ENCODE measurements at regions not wholly inside any gene's neighbourhood (a gene's known extent, or its start where the extent isn't known, plus 50 kb on each side); places are given as distances from the start of the nearest gene placed in this dataset.

GRCh38 chr2:42917425-42917927 is 125.1 kb upstream of the HAAO start:
- DNase-seq (ENCODE audit: low read depth), result no peak

- no peak for DNase-seq (ENCODE audit: low read depth)
These were observed 123.9 kb upstream of the HAAO start for GRCh38 chr2:42916324-42916723.

DNA sequence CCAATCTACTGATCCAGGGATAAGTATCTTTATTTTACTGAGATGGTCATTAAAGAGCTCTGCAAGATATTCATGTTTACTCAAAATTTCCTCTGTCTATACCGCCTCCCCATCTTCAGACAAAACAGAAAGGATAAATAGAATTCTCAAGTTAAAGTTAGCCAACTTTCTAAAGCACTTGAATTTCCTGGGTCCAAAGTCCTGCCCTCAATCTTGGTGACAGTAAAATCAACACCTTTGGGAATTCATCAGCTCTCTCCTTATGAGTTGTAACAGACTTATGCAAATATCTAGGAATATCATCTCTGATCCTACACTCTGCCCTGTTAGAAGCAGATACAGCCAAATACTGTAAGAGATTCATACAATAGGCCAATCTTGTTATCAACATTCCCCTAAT is 122.5 kb upstream of the HAAO start:
- DNase-seq (ENCODE audit: low read depth), result no peak

DNA sequence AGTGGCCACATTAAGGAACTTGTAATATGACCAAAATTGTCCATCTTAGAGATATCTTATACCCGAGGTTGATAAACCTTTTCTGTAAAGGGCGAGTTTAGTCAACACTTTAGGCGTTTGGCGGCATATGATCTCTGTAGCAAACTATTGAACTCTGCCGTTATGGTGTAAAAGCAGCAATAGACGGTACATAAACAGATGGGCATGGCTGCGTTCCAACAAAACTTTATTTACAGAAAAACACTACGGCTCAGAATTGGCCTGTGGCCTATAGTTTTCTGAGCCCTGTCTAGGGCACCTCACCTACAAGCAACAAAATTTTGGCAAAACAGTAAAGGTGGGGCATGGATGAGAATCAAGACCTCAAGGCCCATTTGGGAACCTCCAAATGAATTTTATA is 121.9 kb upstream of the HAAO start:
- no peak for DNase-seq (ENCODE audit: low read depth)

DNA sequence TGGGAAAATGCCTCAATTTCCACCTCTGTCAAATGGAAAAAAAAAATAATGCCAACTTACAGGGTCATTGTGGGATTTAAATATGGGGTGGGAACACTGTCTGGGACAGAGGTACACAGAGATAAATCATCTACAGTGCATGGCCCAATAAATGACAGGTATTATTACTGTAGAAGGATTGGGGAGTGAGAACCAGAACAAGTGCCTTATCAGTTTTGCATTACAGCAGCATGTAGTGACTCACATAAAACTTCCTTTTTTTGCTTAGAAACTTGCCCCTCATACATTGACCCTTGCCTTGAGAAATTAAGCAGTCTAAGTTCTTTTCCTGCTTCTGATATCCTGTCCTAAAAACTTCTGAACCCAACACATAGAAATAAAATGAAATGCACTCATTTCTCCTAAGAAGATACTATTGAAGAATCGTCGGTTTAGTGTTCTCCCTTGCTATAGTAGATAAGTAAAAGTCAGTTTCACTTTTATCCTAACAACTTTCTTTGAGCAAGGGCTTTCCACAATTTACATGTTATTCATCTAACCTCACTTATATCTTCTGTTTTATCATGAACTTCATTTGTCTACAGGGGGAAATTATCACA is 121.0 kb upstream of the HAAO start:
- DNase-seq (ENCODE audit: low read depth), result no peak

DNA sequence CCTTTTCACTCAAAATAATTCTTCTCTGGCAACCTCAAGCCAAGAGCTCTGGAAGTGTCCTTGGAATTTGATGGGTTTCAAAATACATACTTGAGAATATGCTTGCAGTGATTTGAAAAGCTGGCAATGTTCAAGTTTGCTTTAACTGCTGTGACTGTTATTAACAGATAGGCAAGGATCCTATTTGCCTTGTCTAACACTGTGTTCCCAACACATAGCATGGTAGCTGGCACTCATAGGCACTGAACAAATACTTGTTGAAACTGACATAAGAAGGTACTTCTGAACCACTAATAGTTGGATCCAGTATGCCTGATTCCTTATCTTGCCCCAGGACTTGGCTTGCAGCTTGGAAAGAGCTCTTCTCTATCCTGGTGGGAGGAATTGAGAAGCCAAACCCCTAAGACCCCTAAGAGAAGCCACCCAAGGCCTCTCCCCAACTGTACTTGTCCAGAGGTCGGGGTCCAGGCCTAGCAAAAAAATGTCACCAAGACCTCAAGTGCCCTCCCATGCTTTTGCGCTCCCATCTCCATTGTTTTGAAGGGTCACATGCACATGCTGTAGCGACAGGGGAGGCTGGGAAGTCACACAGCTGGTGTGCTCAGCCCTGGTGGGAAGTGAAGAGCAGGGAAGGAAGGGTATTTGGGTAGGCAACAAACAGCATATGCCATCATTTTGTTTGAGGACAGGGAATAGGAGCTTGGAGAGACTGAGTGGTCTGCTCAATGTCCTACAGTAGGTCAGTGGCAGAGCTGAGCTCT is 118.4 kb upstream of the HAAO start:
- no peak for DNase-seq (ENCODE audit: low read depth)

DNA sequence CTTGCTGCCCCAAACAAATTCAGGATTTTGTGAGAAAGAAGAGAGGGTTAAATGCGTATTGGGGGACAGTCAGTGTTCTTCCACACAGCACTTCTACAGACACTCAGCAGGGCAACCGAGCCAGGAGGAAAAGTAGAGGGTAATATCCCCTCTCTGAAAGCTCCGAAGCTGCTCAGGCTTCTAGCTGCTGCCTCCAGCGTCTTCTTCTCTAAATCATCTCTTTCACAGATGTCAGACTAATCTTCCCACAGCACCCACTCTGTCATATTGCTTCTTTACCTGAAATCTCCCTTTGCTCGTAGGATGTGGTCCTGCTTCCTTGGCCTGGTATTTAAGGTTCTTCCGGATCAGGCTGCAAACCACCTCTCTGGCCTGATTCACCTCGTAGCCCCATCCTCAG is 117.6 kb upstream of the HAAO start:
- DNase-seq (ENCODE audit: low read depth), result no peak

DNA sequence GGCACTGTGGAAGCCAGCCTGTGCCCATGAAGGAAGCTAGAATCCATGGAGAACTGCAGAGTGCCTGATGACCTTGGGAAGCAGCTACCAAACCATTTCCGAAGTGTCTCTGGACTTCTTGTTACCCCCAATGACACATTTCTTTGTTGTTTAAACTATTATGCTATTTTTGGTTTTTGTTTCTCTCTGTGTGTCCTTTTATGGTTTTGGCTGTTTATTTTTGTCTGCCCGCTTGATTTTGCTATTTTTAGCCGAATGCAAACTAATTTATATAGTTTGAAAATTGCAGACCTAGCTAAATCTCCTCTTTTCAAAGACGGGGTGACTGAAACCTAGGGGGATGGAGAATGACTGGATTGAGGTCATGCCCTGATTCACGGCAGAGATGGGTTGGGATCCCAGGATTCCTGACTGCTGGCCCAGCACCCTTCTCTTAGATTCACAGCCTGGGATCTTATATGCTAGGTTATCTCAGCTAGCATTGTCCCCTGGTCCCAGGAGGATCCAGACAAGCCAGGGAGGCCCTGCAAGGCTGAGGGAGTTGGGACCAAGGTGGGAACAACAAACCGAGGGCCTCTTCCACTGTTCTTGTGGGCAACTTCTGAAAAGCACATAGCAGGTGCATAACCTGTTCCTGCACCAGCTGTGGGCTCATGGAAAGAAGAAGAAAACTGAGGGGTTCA is 116.3 kb upstream of the HAAO start:
- no peak for DNase-seq (ENCODE audit: low read depth)

GRCh38 chr2:42907835-42908234 is 115.5 kb upstream of the HAAO start:
- no peak for DNase-seq (ENCODE audit: low read depth)

GRCh38 chr2:42906557-42907411 is 114.4 kb upstream of the HAAO start:
- DNase-seq (ENCODE audit: low read depth), result no peak

- DNase-seq (ENCODE audit: low read depth), result no peak
These were observed 113.8 kb upstream of the HAAO start for GRCh38 chr2:42906111-42906556.

DNA sequence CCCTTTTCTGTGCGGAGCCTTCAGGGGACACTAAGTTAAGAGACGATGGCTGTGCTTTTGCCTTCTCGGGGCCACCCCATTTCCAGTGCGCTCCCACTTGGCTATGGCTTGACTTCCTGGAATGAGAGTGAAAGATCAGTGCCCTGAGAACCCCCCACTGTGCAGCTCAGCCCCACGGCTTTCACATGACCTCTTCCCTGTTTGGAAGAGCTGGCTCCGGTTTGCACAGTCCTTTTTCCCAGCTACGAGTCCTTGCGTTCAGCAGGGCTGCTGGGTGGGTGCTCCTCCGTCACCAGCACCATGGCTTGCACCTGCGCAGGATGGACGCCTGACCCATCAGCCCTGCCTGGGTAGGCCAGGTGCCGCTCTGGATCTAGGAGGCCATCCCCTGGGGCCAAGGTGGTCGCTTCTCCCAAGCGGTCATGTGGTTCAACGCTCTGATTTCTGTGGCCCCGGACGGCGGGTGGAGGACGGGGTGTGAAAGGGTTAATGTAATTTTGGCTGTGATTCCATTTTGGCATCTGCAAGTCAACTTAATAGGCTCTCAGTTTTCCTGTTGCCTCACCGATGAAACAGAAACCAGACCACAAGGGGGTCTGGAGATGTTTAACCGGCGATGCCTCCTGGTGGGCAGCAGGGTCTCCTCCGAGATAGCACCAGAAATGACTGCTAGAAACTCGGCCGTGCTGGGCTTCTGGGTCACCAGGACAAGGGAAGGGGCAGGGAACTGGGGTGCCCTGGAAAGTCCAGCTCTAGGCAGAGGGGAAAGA is 113.1 kb upstream of the HAAO start:
- no peak for DNase-seq (ENCODE audit: low read depth)

DNA sequence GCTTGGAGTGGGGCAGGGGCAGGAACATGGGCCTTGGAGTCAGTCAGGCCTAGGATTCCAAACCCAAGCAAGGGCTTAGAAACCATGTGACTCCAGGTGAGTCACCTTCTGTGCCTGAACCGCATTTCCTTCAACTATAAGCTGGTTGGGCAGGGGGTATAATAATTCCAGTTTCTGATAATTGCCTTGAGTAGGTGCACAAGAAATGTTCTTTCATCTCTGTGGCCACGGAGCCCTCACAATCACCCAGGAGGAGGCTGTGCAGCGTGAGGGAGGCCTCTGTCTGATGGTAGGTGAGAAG is 112.1 kb upstream of the HAAO start:
- DNase-seq (ENCODE audit: low read depth), result no peak

DNA sequence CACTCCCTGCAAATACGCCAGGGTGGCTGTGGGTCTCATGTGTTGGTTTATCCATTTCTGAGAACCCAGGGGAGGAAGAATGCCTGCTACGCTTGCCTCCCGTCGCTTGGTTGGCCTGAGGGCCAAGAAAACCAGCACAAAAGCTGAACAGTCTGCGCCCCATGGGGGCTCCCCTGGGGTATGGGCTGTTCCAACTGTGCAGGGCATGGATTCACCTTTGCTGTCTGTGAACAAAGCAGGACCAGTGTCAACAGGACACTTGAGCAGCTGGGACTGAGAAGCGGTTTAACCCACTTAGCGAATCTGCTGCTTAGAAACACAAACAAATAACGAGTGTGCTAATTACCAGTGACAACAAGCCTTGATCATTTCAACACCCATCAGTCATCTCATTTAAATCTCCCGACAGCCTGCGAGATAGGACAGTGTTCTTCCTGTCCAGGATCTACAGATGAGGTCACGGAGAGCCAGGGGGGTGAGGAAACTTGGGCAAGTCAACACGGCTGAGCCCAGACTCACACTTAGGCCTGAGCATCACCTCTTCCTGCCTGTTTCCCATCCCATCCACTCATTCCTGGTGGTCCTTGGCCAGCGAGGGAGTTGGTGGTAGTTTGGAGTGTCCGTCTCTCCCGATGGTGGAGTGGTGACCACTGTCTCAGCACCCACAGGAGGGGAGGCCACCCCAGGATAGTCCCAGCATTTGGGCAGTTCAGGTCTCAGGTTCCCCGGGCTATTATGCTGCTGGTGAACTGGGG is 111.6 kb upstream of the HAAO start:
- no peak for DNase-seq (ENCODE audit: low read depth)

DNA sequence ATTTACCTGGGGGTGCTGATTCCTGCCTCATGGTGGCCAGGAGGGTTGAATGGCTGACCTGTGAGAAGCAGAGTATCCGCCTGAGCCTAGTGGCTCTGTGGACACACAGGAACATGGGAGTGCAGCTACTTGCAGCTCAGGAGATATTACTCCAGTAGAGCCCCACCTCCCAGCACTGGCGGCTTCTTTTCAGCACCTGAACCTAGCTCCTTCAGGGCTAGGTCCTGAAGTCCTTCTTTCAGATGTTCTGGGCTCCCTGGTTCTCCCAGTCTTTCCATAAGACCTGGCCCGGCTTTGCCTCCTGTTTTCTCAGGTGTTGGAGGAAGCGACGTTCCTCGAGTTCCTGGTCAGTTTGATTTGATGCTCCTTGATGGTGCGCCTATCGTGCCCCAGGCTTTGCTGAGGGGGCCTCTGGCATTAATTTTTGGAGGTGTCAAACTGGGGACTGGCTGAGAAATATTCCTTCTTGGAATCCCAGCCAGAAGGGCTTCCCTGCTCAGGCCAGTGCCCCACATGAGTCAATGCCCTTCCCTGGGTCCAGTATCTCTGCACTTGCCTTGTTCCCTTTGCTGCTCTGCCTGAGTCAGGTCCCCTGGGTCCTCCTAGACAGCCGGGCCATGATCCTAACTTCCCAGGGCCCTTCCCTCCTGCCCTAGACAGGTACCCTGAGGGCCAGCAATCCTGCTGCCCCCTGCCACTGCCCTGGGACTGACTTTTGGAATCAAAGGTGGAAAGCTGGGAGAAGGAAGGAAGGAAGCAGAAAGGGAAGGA is 110.7 kb upstream of the HAAO start:
- DNase-seq (ENCODE audit: low read depth), result no peak

- DNase-seq (ENCODE audit: low read depth), result no peak
These were observed 108.8 kb upstream of the HAAO start for GRCh38 chr2:42901076-42901640.

GRCh38 chr2:42900289-42900891 is 108.0 kb upstream of the HAAO start:
- no peak for DNase-seq (ENCODE audit: low read depth)

DNA sequence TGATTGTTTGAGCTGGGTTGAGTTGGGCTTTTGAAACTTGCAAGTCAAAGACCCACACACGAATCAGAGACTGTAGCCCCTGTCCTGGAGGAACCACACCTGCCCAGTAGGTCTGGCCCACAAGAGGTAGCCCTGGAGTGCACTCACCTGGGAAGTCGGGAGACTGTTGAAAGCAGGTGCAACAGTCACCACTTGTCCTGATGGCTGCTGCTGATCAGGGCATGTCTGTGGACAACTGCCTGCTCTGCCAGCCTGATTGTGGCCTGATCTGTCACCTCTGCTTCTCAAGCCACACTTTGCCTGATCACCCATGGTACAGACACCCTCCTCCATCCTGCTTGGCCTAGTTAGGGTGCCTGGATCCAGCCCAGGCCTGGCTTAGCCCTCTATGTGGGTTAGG is 105.0 kb upstream of the HAAO start:
- no peak for DNase-seq (ENCODE audit: low read depth)

DNA sequence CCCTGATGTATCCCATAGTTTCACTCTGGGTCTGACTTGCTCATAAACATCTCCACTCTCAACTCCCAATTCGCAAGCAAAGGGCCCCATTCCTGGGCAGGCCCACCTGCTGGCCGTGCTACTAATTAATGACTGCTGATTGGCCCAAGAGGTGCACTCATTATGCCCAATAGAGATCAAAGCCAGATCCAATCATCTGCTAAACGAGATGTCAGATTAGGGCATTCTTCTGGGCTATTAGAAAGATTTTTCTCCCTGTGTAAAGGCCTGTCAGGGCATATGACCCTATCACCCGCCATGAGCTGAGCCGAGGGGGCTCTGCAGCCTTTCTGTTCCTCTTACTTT is 103.4 kb upstream of the HAAO start:
- DNase-seq (ENCODE audit: low read depth), result no peak
